C4-2B (cell line): ENCODE measurements at regions not wholly inside any gene's neighbourhood (a gene's known extent, or its start where the extent isn't known, plus 50 kb on each side); places are given as distances from the start of the nearest gene placed in this dataset.

Source experiments
- H3K27ac ChIP-seq: fragments of 450-650 bp; 2 replicates; pipeline ENCODE4 v1.5.1; 2017
- ZFX ChIP-seq: fragments of 450-650 bp; IDR thresholded peaks from 2 replicates; pipeline ENCODE4 v1.6.1; 2017
- TF ChIP-seq, protein P1 (sequence below): fragments of 450-650 bp; conservative IDR thresholded peaks from 2 replicates; pipeline ENCODE4 v1.5.1; 2017; ENCODE audit warnings: mild to moderate bottlenecking

DNA sequence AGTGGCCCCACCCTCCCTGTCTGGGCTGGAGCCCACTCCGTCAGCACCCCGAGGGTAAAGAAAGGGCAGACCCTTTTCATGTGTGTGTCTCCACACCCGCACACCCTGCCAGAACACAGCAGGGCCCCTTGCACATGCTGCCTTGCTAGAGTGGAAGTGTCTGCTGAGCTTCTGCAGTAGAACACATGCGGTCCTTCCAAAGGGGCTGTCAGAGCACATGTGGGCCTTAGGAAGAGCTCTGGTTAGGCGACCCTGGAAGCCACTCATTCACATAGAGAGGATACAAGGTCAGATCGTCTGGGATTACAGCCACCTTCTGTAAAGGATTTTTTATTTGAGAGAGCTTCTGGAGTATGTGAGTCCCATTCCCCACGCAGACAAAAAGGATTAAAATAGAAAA lies 613.2 kb upstream of the RAB6C start:
- H3K27ac ChIP-seq, result peak overlapping the region; percentile 32; the same call in 1 of the 2 replicates
- TF ChIP-seq, protein P1, sequence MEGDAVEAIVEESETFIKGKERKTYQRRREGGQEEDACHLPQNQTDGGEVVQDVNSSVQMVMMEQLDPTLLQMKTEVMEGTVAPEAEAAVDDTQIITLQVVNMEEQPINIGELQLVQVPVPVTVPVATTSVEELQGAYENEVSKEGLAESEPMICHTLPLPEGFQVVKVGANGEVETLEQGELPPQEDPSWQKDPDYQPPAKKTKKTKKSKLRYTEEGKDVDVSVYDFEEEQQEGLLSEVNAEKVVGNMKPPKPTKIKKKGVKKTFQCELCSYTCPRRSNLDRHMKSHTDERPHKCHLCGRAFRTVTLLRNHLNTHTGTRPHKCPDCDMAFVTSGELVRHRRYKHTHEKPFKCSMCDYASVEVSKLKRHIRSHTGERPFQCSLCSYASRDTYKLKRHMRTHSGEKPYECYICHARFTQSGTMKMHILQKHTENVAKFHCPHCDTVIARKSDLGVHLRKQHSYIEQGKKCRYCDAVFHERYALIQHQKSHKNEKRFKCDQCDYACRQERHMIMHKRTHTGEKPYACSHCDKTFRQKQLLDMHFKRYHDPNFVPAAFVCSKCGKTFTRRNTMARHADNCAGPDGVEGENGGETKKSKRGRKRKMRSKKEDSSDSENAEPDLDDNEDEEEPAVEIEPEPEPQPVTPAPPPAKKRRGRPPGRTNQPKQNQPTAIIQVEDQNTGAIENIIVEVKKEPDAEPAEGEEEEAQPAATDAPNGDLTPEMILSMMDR, result no peak
- TF ChIP-seq ZFX, result no peak

DNA sequence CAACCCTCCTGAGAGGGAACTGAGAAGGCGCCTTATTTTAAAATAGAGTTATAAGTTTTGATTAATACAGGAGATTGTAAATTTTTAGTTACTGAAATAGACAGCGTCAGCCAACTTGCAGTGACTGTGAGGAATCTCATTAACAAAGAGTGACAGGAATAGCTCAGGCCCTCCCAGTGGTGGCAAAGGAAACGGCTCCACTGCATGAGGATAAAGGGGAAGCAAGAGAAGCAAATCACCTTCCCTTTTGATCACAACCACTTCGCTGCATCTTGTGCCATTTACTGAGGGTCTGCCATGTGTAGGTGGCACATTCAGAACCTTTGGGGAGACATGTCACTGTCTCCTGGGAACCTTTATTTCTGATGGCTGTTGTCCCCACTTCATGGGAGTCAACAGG lies 612.4 kb upstream of the RAB6C start:
- H3K27ac ChIP-seq, result no peak overlapping the region
- no peak for TF ChIP-seq ZFX
- TF ChIP-seq, protein P1, result no peak

DNA sequence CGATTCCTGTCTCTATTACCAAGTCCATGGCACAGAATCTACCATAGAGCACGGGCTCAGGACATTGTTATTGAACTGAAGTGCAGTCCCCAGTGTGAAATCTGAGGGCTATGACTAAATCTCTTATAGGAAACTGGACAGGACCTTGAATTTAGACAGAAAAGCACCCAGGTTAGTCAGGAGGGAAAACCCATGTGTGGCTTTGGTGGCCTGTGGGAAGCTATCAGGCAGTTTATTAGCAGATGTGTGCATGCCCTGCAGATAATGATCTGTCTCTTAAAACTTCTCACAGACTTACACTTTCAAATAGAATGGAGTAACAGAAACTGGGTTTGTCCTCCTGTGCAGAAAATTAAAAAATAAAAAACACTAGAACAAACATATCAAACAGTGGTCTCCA lies 610.0 kb upstream of the RAB6C start:
- TF ChIP-seq ZFX, result no peak
- TF ChIP-seq, protein P1, result no peak
- H3K27ac ChIP-seq, result no peak overlapping the region

DNA sequence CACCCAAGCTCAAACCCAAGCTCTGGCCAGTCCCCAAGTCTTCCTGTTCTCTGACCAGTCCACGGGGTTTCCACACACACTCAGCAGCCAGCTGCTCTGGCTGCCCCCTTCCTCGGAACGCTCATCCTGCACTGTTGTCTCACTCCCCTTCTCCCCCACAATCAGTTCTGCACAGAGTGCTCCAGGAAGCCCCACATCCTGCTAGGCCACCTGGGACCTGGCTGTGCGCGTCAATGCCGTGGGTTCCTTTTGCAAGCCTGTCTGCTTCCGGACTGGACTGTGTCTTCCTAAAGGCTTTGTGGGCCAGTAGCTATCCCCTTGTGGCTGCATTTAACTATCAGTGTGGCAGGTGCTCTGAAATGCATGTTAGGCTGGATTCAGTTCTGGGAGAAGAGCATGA lies 605.0 kb upstream of the RAB6C start:
- H3K27ac ChIP-seq, result no peak overlapping the region
- TF ChIP-seq, protein P1, result no peak
- no peak for TF ChIP-seq ZFX

DNA sequence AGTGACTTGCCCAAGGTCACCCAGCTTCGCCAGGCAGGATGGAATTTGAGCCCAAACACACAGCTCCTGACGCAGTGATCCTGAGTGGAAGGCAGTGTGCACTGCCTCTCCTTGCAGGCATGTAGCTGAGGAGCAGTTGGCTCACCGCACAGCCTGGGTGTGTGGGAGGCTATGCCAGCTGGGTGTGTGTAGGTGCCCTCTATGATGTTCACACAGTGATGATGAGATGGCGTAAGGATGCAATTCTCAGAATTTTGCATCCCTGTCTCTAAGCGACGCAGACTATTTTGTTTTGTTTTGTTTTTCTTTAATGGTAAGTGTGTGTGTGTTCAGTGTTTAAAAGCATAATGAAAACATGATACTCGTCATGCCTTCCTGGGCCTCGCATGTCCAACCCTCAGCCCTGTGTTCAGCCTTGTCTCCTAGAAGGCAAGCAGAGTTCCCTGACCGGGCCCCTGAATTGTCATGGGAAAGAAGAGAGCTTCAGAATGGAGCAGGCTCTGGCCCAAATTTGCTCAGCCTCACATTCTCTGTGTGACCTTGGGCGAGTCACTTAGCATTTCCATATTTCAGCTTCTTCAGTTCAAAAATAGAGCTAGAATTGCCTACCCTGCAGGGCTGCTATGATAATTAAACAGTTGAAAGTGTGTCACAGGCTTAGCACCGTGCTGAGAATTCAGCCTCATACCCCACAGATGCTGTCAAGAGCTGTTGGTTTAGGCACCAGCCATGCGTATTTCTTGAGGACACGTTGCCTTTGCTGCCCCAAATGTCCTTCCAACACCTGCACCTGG lies 603.6 kb upstream of the RAB6C start:
- TF ChIP-seq, protein P1, result no peak
- TF ChIP-seq ZFX, result no peak

DNA sequence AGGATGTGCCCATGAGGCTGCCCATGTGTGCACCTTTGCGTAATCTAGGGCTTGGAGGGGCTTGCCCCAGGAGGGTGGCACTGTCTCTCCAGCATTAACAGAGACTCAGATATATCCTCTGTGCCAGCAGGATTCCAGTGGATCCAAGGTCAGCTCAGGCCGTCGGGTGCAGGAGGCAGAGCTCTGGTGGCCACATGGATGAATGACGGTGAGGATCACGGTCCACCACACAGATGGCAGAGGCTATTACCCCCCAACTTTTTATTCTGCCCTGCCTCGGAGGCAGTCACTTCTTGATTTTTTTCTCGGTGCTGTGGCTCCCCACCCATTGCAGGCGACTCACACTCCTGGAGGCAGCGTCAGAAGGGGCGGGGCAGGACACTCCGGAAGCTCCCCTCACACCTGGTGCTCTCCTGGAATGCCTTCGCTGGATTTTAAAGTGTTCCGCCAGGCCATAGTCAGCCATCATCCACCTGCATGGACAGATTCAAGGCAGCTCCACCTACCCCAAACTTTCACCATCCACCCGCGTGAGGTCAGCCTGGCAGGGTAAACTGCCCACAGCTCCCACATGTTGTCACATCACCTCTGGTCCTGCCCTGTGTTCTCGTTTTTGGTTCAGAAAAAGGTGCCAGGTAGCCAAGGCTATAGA lies 602.9 kb upstream of the RAB6C start:
- no peak for TF ChIP-seq ZFX
- H3K27ac ChIP-seq, result no peak overlapping the region

More for the DNA sequence above, 603.6 kb upstream of the RAB6C start:
- H3K27ac ChIP-seq, result no peak overlapping the region

DNA sequence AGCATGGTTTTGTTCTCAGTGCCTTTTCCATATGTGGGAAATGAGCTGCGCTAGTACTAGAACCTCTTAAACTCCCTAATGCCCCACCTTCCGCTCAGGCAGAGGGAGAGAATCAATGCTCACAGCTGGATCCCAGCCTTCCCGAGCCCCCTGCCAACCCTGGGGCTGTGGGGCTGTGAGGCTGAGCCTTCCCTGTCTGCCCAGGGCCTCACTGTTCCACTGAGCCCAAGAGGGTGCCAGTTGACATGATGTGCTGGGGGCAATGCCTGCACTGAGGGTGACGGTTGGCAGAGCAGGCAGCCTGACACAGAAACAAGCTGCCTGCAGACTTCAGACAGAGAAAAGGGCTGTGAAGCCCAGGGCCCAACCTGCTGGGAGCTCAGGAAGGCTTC lies 602.4 kb upstream of the RAB6C start:
- no peak for TF ChIP-seq ZFX
- TF ChIP-seq, protein P1, result no peak
- no peak overlapping the region for H3K27ac ChIP-seq

DNA sequence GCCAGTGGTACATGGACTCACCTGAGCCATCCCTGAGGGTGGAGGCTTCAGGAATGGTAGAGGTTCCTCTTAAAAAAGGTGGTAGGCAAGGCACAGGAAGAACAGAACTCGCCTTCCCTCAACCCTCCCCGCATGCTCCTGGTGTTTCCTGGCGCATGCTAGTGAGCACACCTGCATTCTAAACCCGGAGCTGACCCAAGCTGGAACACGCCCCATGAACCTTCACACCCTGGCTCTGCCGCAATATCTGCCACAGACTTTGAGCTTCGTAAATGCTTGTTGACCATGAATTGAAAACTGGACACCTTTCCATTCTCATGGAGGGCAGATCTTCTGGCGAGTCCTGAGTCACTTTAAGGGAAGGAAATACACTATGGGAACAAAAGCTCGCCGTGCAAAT lies 601.3 kb upstream of the RAB6C start:
- TF ChIP-seq ZFX, result no peak
- TF ChIP-seq, protein P1, result no peak
- H3K27ac ChIP-seq, result no peak overlapping the region
